GM12874 (cell line): ENCODE measurements at regions not wholly inside any gene's neighbourhood (a gene's known extent, or its start where the extent isn't known, plus 50 kb on each side); places are given as distances from the start of the nearest gene placed in this dataset.

ENCODE experiments used
- CTCF ChIP-seq: IDR thresholded peaks from 2 replicates; pipeline ENCODE4 v1.5.1; 2011; ENCODE audit warnings: low read depth, mild to moderate bottlenecking, control low read depth, low read length, moderate library complexity; ENCODE audit not compliant: insufficient read depth

- TF ChIP-seq CTCF = no peak
Observed at GRCh38 chr11:37322333-37323194, 724.5 kb upstream of the RAG2 start.

- no peak for TF ChIP-seq CTCF
Observed at GRCh38 chr11:37320921-37321320, 722.9 kb upstream of the RAG2 start.

- TF ChIP-seq CTCF = no peak
Observed at GRCh38 chr11:37317803-37318202, 719.8 kb upstream of the RAG2 start.

- no peak for TF ChIP-seq CTCF
Observed at GRCh38 chr11:37313266-37313665, 715.2 kb upstream of the RAG2 start.

GRCh38 chr11:37306563-37306962 lies 708.5 kb upstream of the RAG2 start:
- TF ChIP-seq CTCF = no peak

- no peak for TF ChIP-seq CTCF
Observed at GRCh38 chr11:37298173-37298572, 700.1 kb upstream of the RAG2 start.

GRCh38 chr11:37286890-37287289 lies 688.9 kb upstream of the RAG2 start:
- no peak for TF ChIP-seq CTCF
